Osteocyte (in vitro differentiated cells): ENCODE measurements at regions not wholly inside any gene's neighbourhood (a gene's known extent, or its start where the extent isn't known, plus 50 kb on each side); places are given as distances from the start of the nearest gene placed in this dataset.

Experiments used
- DNase-seq: peaks from one replicate; pipeline ENCODE4 v3.0.0; 2021; ENCODE audit warnings: mixed read lengths; ENCODE audit not compliant: unreplicated experiment; ENCODE audit errors: extremely low spot score
- H3K27ac Mint-ChIP-seq: one replicate; pipeline ENCODE4 v1.8.0; 2021; ENCODE audit warnings: mild to moderate bottlenecking, mixed read lengths; ENCODE audit not compliant: unreplicated experiment
- H3K27me3 Mint-ChIP-seq: one replicate; pipeline ENCODE4 v1.8.0; 2021; ENCODE audit warnings: mixed read lengths; ENCODE audit not compliant: unreplicated experiment
- H3K36me3 Mint-ChIP-seq: one replicate; pipeline ENCODE4 v1.8.0; 2021; ENCODE audit warnings: mixed read lengths; ENCODE audit not compliant: unreplicated experiment
- H3K4me1 Mint-ChIP-seq: one replicate; pipeline ENCODE4 v1.8.0; 2021; ENCODE audit warnings: mixed read lengths; ENCODE audit not compliant: unreplicated experiment
- H3K4me3 Mint-ChIP-seq: one replicate; pipeline ENCODE4 v1.8.0; 2021; ENCODE audit warnings: mild to moderate bottlenecking, moderate library complexity, mixed read lengths; ENCODE audit not compliant: unreplicated experiment
- H3K9me3 Mint-ChIP-seq: one replicate; pipeline ENCODE4 v1.8.0; 2021; ENCODE audit warnings: mixed read lengths; ENCODE audit not compliant: unreplicated experiment
- CTCF ChIP-seq: fragments of 200-600 bp; sonication (generic); IDR thresholded peaks from 2 replicates; pipeline ENCODE4 v1.5.0; 2021; ENCODE audit warnings: antibody characterized with exemption, mild to moderate bottlenecking, moderate library complexity

- Mint-ChIP-seq H3K4me1 (peaks cover 25% of the 10 kb centered on the region), H3K27ac (peak overlapping the region; percentile 36), H3K27me3 (no peaks in the 10 kb centered on the region), H3K4me3 (no peak overlapping the region), H3K36me3 (no peaks in the 10 kb centered on the region), H3K9me3 (peaks cover 12% of the 10 kb centered on the region)
- no peak for TF ChIP-seq CTCF
- no peak for DNase-seq
These were observed 78.1 kb upstream of the ZFHX3 start for GRCh38 chr16:73125850-73126524.

GRCh38 chr16:73124665-73125375 is 76.9 kb upstream of the ZFHX3 start:
- H3K27ac Mint-ChIP-seq: no peak overlapping the region

GRCh38 chr16:73124097-73124652 is 76.2 kb upstream of the ZFHX3 start:
- Mint-ChIP-seq H3K27me3 (no peaks in the 10 kb centered on the region), H3K9me3 (peaks cover 12% of the 10 kb centered on the region), H3K4me3 (no peak overlapping the region), H3K36me3 (no peaks in the 10 kb centered on the region), H3K4me1 (peaks cover 34% of the 10 kb centered on the region), H3K27ac (no peak overlapping the region)
- TF ChIP-seq CTCF: no peak
- no peak for DNase-seq

More at GRCh38 chr16:73124665-73125375, 76.9 kb upstream of the ZFHX3 start:
- no peak overlapping the region for H3K4me3 Mint-ChIP-seq
- DNase-seq: no peak
- no peak for TF ChIP-seq CTCF
- H3K4me1 Mint-ChIP-seq: peaks cover 29% of the 10 kb centered on the region
- H3K36me3 Mint-ChIP-seq: no peaks in the 10 kb centered on the region
- no peaks in the 10 kb centered on the region for H3K27me3 Mint-ChIP-seq
- peaks cover 12% of the 10 kb centered on the region for H3K9me3 Mint-ChIP-seq

- H3K4me3 Mint-ChIP-seq: no peak overlapping the region
- H3K4me1 Mint-ChIP-seq: peaks cover 34% of the 10 kb centered on the region
- H3K9me3 Mint-ChIP-seq: peaks cover 2% of the 10 kb centered on the region
- no peak for DNase-seq
- no peaks in the 10 kb centered on the region for H3K27me3 Mint-ChIP-seq
- no peaks in the 10 kb centered on the region for H3K36me3 Mint-ChIP-seq
- H3K27ac Mint-ChIP-seq: peak overlapping the region; percentile 48
- no peak for TF ChIP-seq CTCF
These were observed 74.9 kb upstream of the ZFHX3 start for GRCh38 chr16:73122604-73123391.
